Stomach (tissue), 8 donors: ENCODE measurements at regions not wholly inside any gene's neighbourhood (a gene's known extent, or its start where the extent isn't known, plus 50 kb on each side); places are given as distances from the start of the nearest gene placed in this dataset.

ENCODE experiments used
- DNase-seq, 2 donors: peaks; one replicate each; pipeline versions ENCODE4 v3.0.0 to v3.0.0-alpha.2; 2013 to 2019
- H3K27ac ChIP-seq, 5 donors: fragments of 200-600 bp in 4 of 5; sonication (generic) in 4 of 5; one replicate each; pipeline ENCODE4 v1.5.1; 2013 to 2019; ENCODE audit warnings: mild to moderate bottlenecking in 1 of 5, moderate library complexity in 1 of 5
- H3K27me3 ChIP-seq, 3 donors: fragments of 200-600 bp; sonication (generic); one replicate each; pipeline ENCODE4 v1.5.1; 2017 to 2019; ENCODE audit warnings: mixed run types in 1 of 3
- H3K36me3 ChIP-seq, 4 donors: fragments of 200-600 bp; sonication (generic); 1 replicate in 3 of 4; 2 replicates in 1 of 4; pipeline ENCODE4 v1.5.1; 2016 to 2019
- H3K4me1 ChIP-seq, 4 donors: fragments of 200-600 bp; sonication (generic); one replicate each; pipeline ENCODE4 v1.5.1; 2016 to 2019
- H3K4me3 ChIP-seq, 4 donors: fragments of 200-600 bp; sonication (generic) in 3 of 4; one replicate each; pipeline ENCODE4 v1.5.1; 2016 to 2019; ENCODE audit warnings: mild to moderate bottlenecking in 1 of 4
- H3K9me3 ChIP-seq, 4 donors: fragments of 200-600 bp; sonication (generic); one replicate each; pipeline ENCODE4 v1.5.1; 2016 to 2019
- CTCF ChIP-seq, 7 experiments: fragments of 450-650 bp in 4 of 7; fragments of 200-600 bp in 3 of 7; sonication (generic) in 3 of 7; IDR thresholded peaks; one replicate each; pipeline ENCODE4 v1.5.1; 2016 to 2019; ENCODE audit warnings: antibody characterized with exemption in 7 of 7, control low read depth in 2 of 7, mild to moderate bottlenecking in 1 of 7
- EP300 ChIP-seq: sonication (generic); formaldehyde crosslinking; IDR thresholded peaks from one replicate; pipeline ENCODE4 v1.6.1; 2017; ENCODE audit warnings: antibody characterized with exemption
- POLR2A ChIP-seq, 4 donors: fragments of 450-650 bp; IDR thresholded peaks; one replicate each; pipeline ENCODE4 v1.6.1; 2016; ENCODE audit warnings: antibody characterized with exemption in 4 of 4, control low read depth in 2 of 4, mild to moderate bottlenecking in 1 of 4, moderate library complexity in 1 of 4
- POLR2AphosphoS5 ChIP-seq, 3 donors: sonication (generic); formaldehyde crosslinking; IDR thresholded peaks; one replicate each; pipeline ENCODE4 v1.6.1; 2016; ENCODE audit warnings: antibody characterized with exemption in 3 of 3
- WGBS, 5 donors: extraction: QIAGEN DNeasy Blood & Tissue Kit in 3 of 5; methylation state at CpG; one replicate each; pipeline versions ENCODE4 v1.1.5 to v1.1.7; 2013 to 2018; 5-methylcytosine and 5-hydroxymethylcytosine counted together
- intact Hi-C: fragments of 100-400 bp; cut with DNase I; formaldehyde crosslinking; loops from one replicate; pipeline ENCODE4 v1.15.1; 2023; ENCODE audit warnings: low total_unique reads
- donor health status: healthy with polysubstance abuse.
- donor health status: Bipolar disorder and iron deficiency.
- donor health status: healthy.

- Histone ChIP-seq H3K27ac (no peak overlapping the region), H3K36me3 (no peaks in the 10 kb centered on the region), H3K9me3 (no peaks in the 10 kb centered on the region), H3K4me3 (no peak overlapping the region), H3K27me3 (peaks cover 0 to 81% (median 29%) of the 10 kb centered on the region in 3 donors), H3K4me1 (no peaks in the 10 kb centered on the region)
- TF ChIP-seq CTCF (IDR thresholded peaks at IDR 0.05) (no peak), POLR2A (IDR thresholded peaks at IDR 0.05) (no peak), EP300 (no peak), POLR2AphosphoS5 (IDR thresholded peaks at IDR 0.05) (no peak)
- DNase-seq: no peak
- WGBS, 5 donors: 84 to 93% (median 85%) methylated on average over 4 of the region's 4 CpGs
- intact Hi-C loops: no loop called here
Measured at GRCh38 chr12:53840316-53840715, 88.5 kb upstream of the CISTR start.

GRCh38 chr12:53842686-53843085 is 90.9 kb upstream of the CISTR start:
- Histone ChIP-seq H3K9me3 (no peaks in the 10 kb centered on the region), H3K27me3 (peaks cover 0 to 76% (median 32%) of the 10 kb centered on the region in 3 donors), H3K36me3 (no peaks in the 10 kb centered on the region), H3K4me1 (no peaks in the 10 kb centered on the region), H3K27ac (no peak overlapping the region), H3K4me3 (no peak overlapping the region)
- intact Hi-C loops: no loop called here
- DNase-seq: no peak
- 68 to 82% (median 73%) methylated on average over 6 of the region's 6 CpGs for WGBS, 5 donors
- TF ChIP-seq EP300 (no peak), POLR2AphosphoS5 (IDR thresholded peaks at IDR 0.05) (no peak), CTCF (IDR thresholded peaks at IDR 0.05) (no peak), POLR2A (IDR thresholded peaks at IDR 0.05) (no peak)

- intact Hi-C loops: no loop called here
- Histone ChIP-seq H3K27ac (no peak overlapping the region), H3K27me3 (peaks cover 0 to 76% (median 32%) of the 10 kb centered on the region in 3 donors), H3K4me3 (no peak overlapping the region), H3K4me1 (no peaks in the 10 kb centered on the region), H3K36me3 (no peaks in the 10 kb centered on the region), H3K9me3 (no peaks in the 10 kb centered on the region)
- TF ChIP-seq POLR2AphosphoS5 (IDR thresholded peaks at IDR 0.05) (no peak), EP300 (no peak), POLR2A (IDR thresholded peaks at IDR 0.05) (no peak), CTCF (IDR thresholded peaks at IDR 0.05) (no peak)
- no peak for DNase-seq
- WGBS, 5 donors: 74 to 89% (median 86%) methylated on average over 1 of the region's 1 CpG
Measured at GRCh38 chr12:53843545-53843944, 91.8 kb upstream of the CISTR start.

GRCh38 chr12:53844994-53845844 is 93.4 kb upstream of the HOXC13 start:
- H3K27me3 ChIP-seq: peaks cover 0 to 78% (median 30%) of the 10 kb centered on the region in 3 donors
- intact Hi-C loops: no loop called here
- no peaks in the 10 kb centered on the region for H3K36me3 ChIP-seq
- no peak for DNase-seq
- no peaks in the 10 kb centered on the region for H3K9me3 ChIP-seq
- 33 to 59% (median 47%) methylated on average over 5 of the region's 5 CpGs for WGBS, 5 donors
- H3K27ac ChIP-seq: no peak overlapping the region
- no peaks in the 10 kb centered on the region for H3K4me1 ChIP-seq
- TF ChIP-seq POLR2AphosphoS5 (IDR thresholded peaks at IDR 0.05) (no peak), CTCF (IDR thresholded peaks at IDR 0.05) (no peak)
- no peak overlapping the region for H3K4me3 ChIP-seq
